ENCODE measurements at regions not wholly inside any gene's neighbourhood (a gene's known extent, or its start where the extent isn't known, plus 50 kb on each side); places are given as distances from the start of the nearest gene placed in this dataset.
A peak's percentile ranks its signal among the peaks of the same experiment; 100 is the strongest.

DNA sequence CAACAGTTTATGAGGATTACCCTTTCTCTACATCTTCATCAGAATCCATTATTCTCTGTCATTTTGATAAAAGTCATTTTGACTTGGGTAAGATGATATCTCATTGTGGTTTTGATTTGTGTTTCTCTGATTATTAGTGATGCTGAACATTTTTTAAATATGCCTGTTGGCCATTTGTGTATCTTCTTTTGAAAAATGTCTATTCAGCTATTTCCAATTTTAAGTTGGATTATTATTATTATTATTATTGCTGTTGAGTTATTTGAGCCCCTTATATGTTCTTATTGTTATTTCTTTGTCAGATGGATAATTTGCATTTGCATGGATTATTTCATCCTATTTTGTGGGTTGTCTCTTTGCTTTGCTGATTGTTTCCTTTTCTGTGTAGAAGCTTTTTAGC is 421.2 kb upstream of the LMCD1 start:
- POLR2A ChIA-PET (ENCODE audit: unreplicated experiment), result no interaction called here
- H3K23ac ChIP-seq (ENCODE audit: low read depth, low read length), result no peak overlapping the region
- no TSS peak for BruUV-seq (replicated peaks)

More for the DNA sequence above, 421.2 kb upstream of the LMCD1 start:
- intact Hi-C loops (cut with micrococcal nuclease) (no loop called here), in situ Hi-C loops (cut with MboI; ENCODE audit: low sequenced_read_pairs) (no loop called here), dilution Hi-C loops (cut with HindIII; ENCODE audit: low sequenced_read_pairs, unreplicated experiment) (no loop called here)
- H3K56ac ChIP-seq (ENCODE audit: extremely low read depth, insufficient read depth, low read length), result no peak overlapping the region
- no peak overlapping the region for H3K9ac ChIP-seq (ENCODE audit: low read depth, low read length)
- H3K4ac ChIP-seq (ENCODE audit: low read depth, low read length), result no peak overlapping the region
- no peaks in the 10 kb centered on the region for H3K9me1 ChIP-seq (ENCODE audit: insufficient read depth, low read length)
- no peak overlapping the region for H2AK5ac ChIP-seq (ENCODE audit: low read depth, low read length)
- H3K4me3 ChIP-seq (ENCODE audit: insufficient read depth, low read depth, low read length), result no peak overlapping the region
- ATAC-seq (ENCODE audit: low read depth) (no peak), DNase-seq (no peak)
- H3K27ac ChIP-seq (ENCODE audit: insufficient read depth, low read length), result no peak overlapping the region
- H3K27me3 ChIP-seq (ENCODE audit: control insufficient read depth, insufficient read depth, low read length), result no peaks in the 10 kb centered on the region
- H2BK5ac ChIP-seq (ENCODE audit: low read depth, low read length, poor library complexity, severe bottlenecking), result no peak overlapping the region
- H2BK120ac ChIP-seq (ENCODE audit: low read depth, low read length), result no peak overlapping the region
- H4K91ac ChIP-seq (ENCODE audit: insufficient read depth, low read depth, low read length), result no peak overlapping the region
- no peak overlapping the region for H3K18ac ChIP-seq (ENCODE audit: low read depth, low read length)
- TF ChIP-seq MAFK (IDR thresholded peaks at IDR 0.05; ENCODE audit: low read depth, low read length), result peak; percentile 85
- TF ChIP-seq, protein P1, sequence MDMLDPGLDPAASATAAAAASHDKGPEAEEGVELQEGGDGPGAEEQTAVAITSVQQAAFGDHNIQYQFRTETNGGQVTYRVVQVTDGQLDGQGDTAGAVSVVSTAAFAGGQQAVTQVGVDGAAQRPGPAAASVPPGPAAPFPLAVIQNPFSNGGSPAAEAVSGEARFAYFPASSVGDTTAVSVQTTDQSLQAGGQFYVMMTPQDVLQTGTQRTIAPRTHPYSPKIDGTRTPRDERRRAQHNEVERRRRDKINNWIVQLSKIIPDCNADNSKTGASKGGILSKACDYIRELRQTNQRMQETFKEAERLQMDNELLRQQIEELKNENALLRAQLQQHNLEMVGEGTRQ (IDR thresholded peaks at IDR 0.05; ENCODE audit: low read depth, low read length), result no peak
- no peak overlapping the region for H2BK15ac ChIP-seq (ENCODE audit: low read depth, low read length)
- no peak overlapping the region for H4K5ac ChIP-seq (ENCODE audit: low read depth, low read length)
- no peaks in the 10 kb centered on the region for H3K9me3 ChIP-seq (ENCODE audit: control insufficient read depth, insufficient read depth, low read length)
- no peaks in the 10 kb centered on the region for H3K4me1 ChIP-seq (ENCODE audit: control insufficient read depth, insufficient read depth, low read length)
- no peak overlapping the region for H2AFZ ChIP-seq (replicated peaks; ENCODE audit: low read length, poor library complexity)
- H4K8ac ChIP-seq (ENCODE audit: low read depth in 2 of 2, low read length in 2 of 2), result no peak overlapping the region
- H2AK9ac ChIP-seq (replicated peaks; ENCODE audit: low read depth, low read length, poor library complexity), result no peak overlapping the region
- no peaks in the 10 kb centered on the region for H4K20me1 ChIP-seq (ENCODE audit: insufficient read depth, low read length)
- H2BK20ac ChIP-seq (ENCODE audit: low read depth, low read length), result no peak overlapping the region
- H3K36me3 ChIP-seq (ENCODE audit: control insufficient read depth, insufficient read depth, low read length), result no peaks in the 10 kb centered on the region
- CTCF ChIA-PET, result no interaction called here
- no peak overlapping the region for H3K14ac ChIP-seq (replicated peaks; ENCODE audit: low read depth, low read length)
- no peak overlapping the region for H3K4me2 ChIP-seq (ENCODE audit: low read depth, low read length)
- no peaks in the 10 kb centered on the region for H3K79me1 ChIP-seq (ENCODE audit: low read depth in 1 of 2, low read length in 2 of 2)

All from IMR-90 (cell line).